ENCODE measurements at regions not wholly inside any gene's neighbourhood (a gene's known extent, or its start where the extent isn't known, plus 50 kb on each side); places are given as distances from the start of the nearest gene placed in this dataset.

DNA sequence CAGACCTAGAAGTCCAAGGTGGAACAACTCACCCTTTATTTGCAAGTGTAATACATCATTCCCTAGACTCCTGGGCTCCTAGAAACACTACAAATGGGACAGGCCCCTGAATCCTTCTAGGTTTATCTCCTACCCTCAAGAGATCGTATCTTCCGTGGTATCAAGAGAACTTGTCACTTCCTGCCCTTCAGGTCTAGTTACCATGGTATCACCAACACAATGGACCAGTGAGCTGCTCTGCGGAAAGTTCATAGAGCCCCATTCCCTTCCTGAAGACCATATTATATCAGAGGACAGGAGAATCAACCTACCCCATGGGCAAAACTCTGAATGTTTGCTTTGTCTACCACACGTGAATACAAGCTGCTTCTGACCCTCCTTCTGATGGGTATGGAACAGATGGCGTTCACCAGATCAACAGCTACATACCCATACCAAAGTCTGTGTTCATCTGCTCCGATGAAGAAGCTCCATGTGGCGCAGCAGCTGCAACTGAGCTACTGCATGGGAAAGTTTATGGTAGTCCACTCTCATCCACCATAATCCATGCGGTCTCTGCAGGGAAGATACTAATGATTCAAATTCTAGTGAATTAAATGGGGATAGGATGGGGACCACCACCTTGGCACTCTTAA lies 84.6 kb upstream of the KLF13 start:
- DNase-seq (ENCODE audit: low read depth, low spot score) = no peak

DNA sequence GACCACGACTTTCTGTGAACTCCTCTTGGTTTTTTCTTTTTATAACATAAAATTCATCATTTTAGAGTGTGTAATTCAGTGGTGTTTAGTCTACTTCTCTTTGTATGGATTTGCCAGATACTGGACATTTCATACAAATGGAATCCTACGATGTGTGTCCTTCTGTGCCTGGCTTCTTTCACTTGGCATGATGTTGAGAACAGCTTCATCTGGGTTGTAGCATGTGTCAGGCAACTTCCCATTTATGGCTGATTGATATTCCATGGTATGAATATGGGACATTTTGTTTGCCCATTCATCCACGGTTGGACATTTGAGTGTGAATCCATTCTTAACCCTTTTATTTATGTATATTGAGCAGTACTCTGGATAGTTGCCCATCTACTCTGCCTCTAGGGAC lies 82.7 kb upstream of the KLF13 start:
- DNase-seq (ENCODE audit: low read depth, low spot score) = no peak

DNA sequence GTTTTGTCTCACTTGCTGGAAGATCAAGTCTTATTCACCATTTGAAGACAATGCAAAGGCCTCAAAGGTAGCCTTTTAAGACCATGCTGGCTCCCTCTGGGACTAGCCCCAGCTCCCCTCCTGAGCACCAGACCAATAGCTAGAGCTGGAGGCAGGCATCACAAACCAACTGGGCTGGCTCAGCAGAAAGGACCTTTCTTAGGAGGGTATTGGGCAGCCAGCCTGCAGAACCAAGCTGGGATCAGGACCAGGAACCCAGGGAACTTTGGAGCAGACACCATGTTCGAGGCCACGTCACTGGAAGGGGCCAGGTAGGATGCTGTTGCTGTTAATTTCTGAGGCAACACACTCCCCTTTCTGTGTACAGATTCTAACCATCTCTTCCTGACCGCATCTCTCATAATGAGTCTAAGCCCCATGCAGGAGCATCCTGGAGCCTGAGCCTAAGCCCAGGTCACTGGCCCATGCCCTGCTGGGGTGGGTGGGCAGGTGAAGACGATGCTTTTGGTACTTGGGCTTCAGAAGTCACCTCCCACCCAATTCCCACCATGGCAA lies 81.4 kb upstream of the KLF13 start:
- DNase-seq (ENCODE audit: low read depth, low spot score) = no peak

DNA sequence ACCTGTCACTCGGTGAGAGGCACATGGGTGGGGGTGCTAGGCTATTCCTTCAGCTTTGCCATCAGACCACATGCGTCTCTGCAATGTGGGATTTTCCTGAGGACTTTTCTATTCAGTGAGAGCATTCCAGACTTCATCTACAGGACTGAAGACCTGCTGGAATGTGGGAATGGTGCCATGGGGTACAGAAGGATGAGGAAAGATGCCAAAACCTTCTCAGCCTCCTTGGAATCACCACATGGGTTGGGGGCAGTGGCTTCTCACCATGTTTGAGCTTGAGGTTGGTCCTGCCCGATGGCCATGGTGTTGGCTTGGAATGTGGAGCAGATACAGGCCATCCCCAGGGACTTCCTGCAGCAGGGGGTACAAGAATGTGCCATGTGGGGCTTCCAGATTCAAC lies 80.9 kb upstream of the KLF13 start:
- DNase-seq (ENCODE audit: low read depth, low spot score) = no peak

DNA sequence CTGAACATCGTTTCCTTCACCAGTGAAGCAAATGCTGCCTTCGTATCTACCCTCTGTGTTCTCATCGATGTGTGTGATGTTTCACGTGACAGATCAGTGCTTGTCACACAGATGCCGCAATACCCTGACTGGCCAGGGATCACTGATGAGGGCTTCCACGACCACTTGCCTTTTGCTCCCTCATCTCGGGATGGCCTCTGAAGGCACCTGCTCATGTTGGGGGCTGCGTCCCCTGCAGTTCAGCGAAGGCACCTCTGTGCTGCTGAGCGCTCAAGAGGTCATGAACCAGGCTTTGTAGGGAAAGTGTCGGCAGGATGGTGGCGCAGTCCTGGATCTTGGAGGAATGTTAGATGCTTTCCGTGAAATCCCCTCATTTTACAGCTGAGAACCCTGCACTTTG lies 79.2 kb upstream of the KLF13 start:
- DNase-seq (ENCODE audit: low read depth, low spot score) = no peak

- DNase-seq (ENCODE audit: low read depth, low spot score) = no peak
These were observed 78.4 kb upstream of the KLF13 start for GRCh38 chr15:31248263-31248662.

GRCh38 chr15:31248951-31249350 lies 77.7 kb upstream of the KLF13 start:
- DNase-seq (ENCODE audit: low read depth, low spot score) = no peak

DNA sequence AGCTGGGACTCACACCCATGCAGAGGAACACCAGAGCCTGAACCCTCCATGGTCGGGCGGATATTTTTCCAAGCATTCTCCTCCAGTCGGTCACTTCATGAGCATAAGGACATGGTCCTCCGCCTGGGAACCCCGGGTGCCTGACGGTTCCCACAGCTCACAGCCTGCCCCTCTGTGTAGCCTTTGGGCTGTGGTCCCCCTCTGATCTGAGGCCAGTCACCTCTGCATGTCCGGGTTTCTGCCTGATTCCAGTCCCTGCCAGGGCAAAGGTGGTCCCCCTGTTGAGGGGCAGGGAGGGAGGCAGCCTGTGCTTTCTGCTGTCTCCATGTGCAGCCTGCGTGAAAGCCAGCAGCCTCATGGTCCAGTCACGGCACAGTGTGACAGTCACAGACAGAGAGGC lies 76.6 kb upstream of the KLF13 start:
- DNase-seq (ENCODE audit: low read depth, low spot score) = no peak

DNA sequence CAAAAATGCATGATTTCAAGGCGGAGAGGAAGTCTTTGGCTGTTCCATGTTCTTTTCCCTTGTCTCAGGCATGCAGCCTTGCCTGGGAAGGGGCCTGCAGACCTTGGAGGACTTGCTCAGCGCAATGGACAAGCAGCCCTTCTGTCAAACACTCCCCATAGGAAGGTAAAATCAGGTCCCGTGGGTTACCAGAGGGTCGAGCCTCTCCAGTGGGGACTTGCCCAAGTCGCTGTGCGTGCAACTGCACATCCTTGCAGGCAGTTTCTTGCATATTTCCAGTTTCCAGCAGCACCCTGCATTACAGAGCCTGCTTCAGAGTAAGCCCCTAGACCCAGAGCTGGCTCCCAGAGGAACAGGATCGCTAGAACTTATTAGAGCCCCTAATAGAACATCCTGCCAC lies 75.5 kb upstream of the KLF13 start:
- no peak for DNase-seq (ENCODE audit: low read depth, low spot score)

DNA sequence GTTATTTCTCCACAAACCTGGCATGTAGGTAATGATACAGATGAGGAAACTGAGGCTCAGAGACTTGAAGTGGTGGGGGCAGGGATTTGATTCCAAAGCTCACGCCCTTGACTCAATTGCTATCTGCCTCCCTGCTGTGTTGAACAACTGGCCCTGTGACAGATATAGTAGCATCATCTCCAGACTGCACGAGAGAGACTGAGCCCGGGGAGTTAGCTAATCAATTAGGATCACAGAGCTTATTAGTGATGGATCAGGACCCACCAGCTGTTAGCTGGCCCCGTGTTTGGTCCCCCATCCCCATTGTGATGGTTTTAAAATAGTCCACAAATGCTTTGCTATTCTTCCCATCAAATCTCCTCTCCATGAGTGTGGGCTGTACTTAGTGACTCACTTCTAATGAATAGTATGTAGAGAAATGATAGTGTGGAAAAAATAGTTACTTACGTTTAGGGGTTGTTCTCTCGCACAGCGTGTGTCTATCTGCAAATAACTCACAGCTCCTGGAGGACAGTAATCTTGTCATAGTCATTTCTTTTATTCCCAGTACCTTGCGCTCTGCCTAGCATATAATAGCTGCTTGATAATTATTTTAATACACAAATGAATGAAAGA lies 74.4 kb upstream of the KLF13 start:
- no peak for DNase-seq (ENCODE audit: low read depth, low spot score)

DNA sequence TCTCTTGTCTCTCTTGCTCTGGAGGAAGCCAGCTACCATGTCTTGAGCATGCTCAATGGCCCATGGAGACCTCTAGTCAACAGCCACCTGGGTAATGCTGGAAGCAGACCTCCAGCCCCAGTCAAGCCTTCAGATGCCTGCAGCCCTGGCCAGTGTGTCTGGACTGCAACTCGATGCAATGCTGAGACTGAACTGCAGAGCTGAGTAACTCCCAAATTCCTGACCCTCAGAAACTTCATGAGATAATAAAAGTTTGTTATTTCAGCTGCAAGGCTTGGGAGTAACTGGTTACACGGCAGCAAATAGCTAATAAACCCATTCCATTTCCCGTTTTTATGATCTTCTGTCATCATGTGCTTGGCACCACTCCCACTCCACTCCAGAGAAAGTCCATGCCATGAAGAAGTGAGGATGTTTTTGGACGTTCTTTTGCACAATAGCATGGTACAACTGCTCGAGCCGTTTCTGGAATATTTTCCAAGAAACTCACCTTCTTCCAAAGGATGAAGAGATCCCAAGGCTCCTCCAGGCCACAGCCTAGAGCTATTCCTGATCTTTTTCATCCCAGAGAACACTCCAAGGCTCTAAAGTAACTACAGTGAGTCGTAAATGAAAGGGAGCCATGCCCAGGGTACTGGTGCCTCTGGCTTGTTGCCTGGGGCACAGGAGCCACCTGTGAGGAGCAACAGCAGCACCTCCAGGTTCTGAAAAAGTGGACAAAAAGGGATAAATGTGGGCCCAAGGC lies 72.0 kb upstream of the KLF13 start:
- DNase-seq (ENCODE audit: low read depth, low spot score) = peak; percentile 83

DNA sequence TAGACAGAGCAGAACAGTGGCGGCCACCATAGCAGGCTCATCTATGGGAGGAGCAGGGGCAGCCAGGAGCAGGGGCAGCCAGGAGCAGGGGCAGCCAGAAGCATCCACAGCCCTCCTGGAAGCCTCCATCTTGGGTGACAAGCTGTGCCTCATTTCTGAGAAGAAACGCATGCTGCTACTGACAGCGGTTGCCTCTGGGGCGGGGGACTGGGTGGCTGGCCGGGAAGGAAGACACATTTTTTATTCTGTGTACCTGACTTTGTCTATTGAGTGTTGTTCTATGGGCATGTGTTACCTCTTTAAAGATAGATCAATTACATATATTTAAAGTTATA lies 71.5 kb upstream of the KLF13 start:
- no peak for DNase-seq (ENCODE audit: low read depth, low spot score)

- DNase-seq (ENCODE audit: low read depth, low spot score) = no peak
These were observed 70.8 kb upstream of the KLF13 start for GRCh38 chr15:31255732-31256377.

DNA sequence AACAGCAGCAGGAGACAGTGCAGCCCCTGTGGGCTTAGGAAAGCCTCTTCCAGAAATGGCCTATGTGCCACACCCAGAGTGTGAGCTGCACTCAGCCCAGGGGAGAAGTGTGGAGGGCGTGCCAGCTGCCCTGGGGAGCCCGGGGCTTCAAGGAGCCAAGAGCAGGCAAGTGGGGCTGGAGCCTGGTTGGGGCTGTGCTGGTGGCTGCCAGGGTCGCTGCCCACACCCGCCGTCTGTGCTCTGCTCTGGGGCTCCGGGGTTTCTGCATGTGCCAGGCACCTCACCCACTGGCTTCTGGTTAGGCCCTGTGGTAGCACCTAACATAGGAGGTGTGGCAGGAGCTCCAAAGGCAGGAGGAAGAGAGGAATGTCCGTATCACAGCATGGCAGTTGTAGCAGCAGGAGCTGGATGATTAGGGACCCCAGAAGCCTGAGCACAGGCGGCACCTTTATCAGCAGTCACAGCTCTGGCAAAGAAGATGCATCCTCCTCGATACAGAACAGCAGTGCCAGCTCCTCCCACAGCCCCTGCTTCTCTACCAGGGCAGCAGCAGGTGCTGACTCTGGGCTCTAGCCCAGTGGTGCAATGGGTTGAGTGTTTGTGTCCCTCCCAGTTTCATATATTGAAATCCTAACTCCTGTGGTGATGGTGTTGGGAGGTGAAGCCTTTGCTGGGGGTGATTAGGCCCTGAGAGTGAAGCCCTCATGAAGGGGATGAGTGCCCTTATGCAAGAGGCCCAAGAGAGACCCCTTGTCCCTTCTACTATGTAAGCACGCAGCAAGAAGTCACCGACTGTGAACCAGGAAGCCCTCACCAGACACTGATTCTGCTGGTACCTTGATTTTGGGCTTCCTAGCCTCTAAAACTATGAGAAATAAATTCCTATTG lies 70.0 kb upstream of the KLF13 start:
- DNase-seq (ENCODE audit: low read depth, low spot score) = no peak

DNA sequence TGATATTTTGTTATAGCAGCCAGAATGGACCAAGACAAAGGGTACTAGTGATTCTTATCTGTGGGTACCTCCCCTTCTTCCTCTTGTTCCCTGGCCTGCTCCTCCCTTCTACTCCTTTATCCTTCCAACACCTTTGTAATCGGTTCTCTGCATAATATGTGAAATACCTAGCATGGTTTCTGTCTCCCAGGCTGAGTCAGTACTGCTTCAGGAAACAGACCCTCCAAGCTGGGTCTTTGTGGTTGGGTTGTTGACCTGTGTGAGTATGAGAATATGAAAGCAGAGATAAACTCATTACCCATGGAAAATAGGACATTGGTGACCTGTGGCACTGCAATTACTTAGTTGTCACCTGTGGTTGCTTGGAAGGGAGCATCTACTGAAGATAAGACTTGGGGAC lies 69.3 kb upstream of the KLF13 start:
- no peak for DNase-seq (ENCODE audit: low read depth, low spot score)

DNA sequence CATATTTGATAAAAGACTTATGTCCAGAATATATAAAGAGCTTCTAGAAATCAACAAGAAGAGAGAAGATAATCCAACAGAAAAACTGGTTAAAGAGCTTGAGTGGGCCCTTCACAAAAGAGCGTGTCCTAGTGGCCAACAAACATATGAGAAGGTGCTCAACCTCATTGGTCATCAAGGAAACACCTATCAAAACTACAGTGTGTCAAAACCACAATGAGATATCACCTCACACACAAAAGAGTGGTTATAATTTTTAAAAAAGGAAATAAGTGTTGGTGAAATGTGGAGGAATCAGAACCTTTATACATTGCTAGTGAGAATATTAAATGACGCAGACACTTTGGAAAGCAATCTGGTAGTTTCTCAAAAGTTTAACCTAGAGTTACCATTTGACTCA lies 68.4 kb upstream of the KLF13 start:
- no peak for DNase-seq (ENCODE audit: low read depth, low spot score)

DNA sequence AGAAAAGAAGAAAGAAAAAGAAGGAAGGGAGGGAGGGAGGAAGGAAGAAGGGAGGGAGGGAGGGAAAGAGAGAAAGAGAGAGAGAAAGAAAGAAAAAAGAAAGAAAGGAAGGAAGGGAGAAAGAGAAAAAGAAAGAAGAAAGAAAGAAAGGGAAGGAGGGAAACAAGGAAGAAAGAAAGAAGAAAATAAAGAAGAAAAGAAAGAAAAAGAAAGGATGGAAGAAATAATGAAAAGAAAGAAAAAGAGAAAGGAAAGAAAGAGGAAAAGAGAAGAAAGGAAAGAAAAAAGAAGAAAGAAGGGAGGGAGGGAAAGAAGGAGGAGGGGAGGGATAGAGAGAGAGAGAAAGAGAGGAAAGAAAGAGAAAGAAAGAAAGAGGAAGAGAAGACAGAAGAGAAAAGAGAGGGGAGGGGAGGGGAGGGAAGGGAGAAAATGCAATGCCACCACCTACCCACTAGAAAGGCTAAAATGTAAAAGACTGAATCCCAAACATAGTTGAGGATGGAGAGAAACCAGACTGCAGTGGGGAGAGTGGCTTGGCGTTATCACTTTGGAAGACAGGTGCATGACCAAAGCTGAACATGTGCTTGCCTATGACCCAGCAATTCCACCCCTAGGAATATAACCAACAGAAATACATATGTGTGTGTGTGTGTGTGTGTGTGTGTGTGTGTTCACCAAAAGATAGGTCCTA lies 66.9 kb upstream of the KLF13 start:
- no peak for DNase-seq (ENCODE audit: low read depth, low spot score)

DNA sequence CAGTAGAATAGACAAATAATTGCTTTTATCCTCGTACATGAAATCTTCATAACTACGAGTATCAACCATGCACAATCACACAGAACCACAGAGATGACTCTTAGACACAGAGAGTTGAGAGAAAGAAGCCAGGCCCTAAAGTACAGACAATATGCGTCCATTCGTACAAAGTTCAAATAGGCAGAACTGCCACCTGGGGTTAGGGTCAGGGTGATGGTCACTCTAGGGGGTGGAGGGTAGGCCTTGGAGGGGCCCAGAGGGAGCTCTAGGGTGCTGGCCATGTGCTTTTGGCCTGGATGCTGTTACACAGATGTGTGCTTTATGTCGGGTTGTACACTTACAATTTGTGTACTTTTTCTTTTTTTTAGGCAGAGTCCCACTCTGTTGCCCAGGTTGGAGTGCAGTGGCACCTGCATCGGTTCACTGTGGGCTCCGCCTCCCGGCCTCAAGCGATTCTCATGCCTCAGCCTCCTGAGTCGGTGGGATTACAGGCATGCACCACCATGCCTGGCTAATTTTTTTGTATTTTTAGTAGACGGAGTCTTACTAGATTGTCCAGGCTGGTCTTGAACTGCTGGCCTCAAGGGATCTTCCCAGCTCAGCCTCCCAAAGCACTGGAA lies 65.9 kb upstream of the KLF13 start:
- no peak for DNase-seq (ENCODE audit: low read depth, low spot score)

DNA sequence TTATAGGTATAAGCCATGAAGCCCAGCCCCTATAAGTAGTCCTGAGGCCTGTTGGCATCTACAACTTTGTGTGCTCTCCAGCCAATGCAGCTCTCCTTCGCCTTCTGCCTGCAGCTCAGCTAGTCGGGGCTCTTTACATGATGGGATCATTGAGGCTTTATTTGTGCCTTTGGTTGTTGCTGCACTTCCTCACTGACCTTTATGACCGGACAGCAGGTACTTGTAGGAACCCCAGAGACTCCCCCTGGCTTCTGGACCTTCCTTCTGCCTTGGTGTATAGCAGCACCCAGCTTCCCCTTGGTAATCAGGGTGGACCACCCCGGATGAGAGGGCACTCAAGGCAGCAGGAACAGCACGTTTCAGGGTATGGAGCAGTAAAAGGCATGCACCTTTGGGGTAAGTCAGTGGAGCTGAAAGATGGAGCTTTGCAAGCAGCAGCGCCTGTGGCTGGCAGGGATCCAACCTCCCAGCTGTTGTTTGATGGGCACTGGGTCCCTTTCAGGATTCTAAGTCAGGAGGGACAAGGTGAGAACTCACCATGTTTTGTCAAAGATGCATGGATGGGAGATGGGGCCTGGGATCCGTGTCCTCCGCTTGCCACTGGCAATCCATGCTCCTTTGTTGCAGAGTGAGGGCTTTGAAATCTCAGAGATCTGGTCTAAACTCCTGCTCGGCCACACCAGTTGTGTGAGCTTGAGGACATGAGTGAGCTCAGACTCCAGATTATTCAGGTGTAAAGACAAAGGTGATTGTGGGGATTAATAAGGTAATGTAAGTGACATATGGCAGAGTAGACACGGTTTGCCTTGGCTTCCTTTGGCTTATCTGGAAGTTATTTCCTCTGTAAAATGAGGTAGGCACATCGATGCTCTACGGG lies 65.1 kb upstream of the KLF13 start:
- DNase-seq (ENCODE audit: low read depth, low spot score) = no peak

DNA sequence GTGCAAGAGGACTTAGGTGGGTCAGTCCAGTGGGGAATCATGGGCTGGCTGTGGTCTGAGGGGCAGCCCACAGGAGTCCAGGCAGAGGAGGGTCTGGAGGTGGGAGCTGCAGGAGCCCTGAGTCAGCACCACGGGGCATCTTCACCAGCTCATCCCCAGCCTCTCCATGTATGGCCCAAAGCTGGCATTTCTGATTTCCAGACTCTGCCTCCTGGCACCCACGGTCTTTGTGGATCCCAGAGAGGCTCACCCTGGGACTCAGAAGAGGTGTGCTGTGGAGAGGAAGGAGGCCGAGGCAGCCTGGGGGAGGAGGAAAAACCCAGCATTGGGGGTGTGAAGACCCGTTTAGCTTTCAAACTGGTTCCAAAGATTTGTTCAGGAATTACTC lies 64.5 kb upstream of the KLF13 start:
- DNase-seq (ENCODE audit: low read depth, low spot score) = no peak
